Gastroesophageal sphincter (tissue), 4 donors: ENCODE measurements at regions not wholly inside any gene's neighbourhood (a gene's known extent, or its start where the extent isn't known, plus 50 kb on each side); places are given as distances from the start of the nearest gene placed in this dataset.

ENCODE experiments used
- ATAC-seq: fragments of 150-250 bp; one replicate; pipeline ENCODE4 v1.9.1; 2016; ENCODE audit warnings: mild to moderate bottlenecking, moderate library complexity
- H3K27ac ChIP-seq, 4 donors: fragments of 200-600 bp; sonication (generic) in 3 of 4; 1 replicate in 3 of 4; 2 replicates in 1 of 4; pipeline ENCODE4 v1.5.1; 2016 to 2019
- H3K27me3 ChIP-seq: fragments of 200-600 bp; sonication (generic); one replicate; pipeline ENCODE4 v1.5.1; 2019
- H3K36me3 ChIP-seq, 2 donors: fragments of 200-600 bp; sonication (generic); one replicate each; pipeline ENCODE4 v1.5.1; 2019; ENCODE audit warnings: control low read depth in 1 of 2
- H3K4me1 ChIP-seq, 3 donors: fragments of 200-600 bp; sonication (generic); 1 replicate in 2 of 3; 2 replicates in 1 of 3; pipeline ENCODE4 v1.5.1; 2016 to 2019; ENCODE audit warnings: control low read depth in 2 of 3
- H3K4me3 ChIP-seq, 2 donors: fragments of 200-600 bp; sonication (generic); one replicate each; pipeline ENCODE4 v1.5.1; 2019; ENCODE audit warnings: mild to moderate bottlenecking in 1 of 2, moderate library complexity in 1 of 2
- H3K9me3 ChIP-seq, 3 donors: fragments of 200-600 bp; sonication (generic); one replicate each; pipeline ENCODE4 v1.5.1; 2017 to 2019; ENCODE audit warnings: control low read depth in 2 of 3
- EP300 ChIP-seq: sonication (generic); formaldehyde crosslinking; IDR thresholded peaks from one replicate; pipeline ENCODE4 v1.6.1; 2017; ENCODE audit warnings: antibody characterized with exemption, mild to moderate bottlenecking
- POLR2A ChIP-seq, 2 donors: fragments of 450-650 bp; IDR thresholded peaks; one replicate each; pipeline ENCODE4 v1.6.1; 2017; ENCODE audit warnings: antibody characterized with exemption in 2 of 2, mild to moderate bottlenecking in 2 of 2, moderate library complexity in 1 of 2
- POLR2AphosphoS5 ChIP-seq: sonication (generic); formaldehyde crosslinking; IDR thresholded peaks from one replicate; pipeline ENCODE4 v1.6.1; 2017; ENCODE audit warnings: antibody characterized with exemption
- WGBS, 2 donors: methylation state at CpG; one replicate each; pipeline ENCODE4 v1.1.5; 2018; ENCODE audit warnings: low coverage in 1 of 2; 5-methylcytosine and 5-hydroxymethylcytosine counted together
- TF ChIP-seq, protein P1 (sequence below), 4 experiments: fragments of 200-600 bp in 2 of 4; fragments of 450-650 bp in 2 of 4; sonication (generic) in 1 of 4; IDR thresholded peaks; one replicate each; pipeline ENCODE4 v1.5.1; 2017 to 2019; ENCODE audit warnings: antibody characterized with exemption in 4 of 4, mild to moderate bottlenecking in 2 of 4, moderate library complexity in 2 of 4

- ATAC-seq = no peak
- 86 to 93% methylated on average over 1 of the region's 1 CpG for WGBS, 2 donors
- TF ChIP-seq, protein P1, sequence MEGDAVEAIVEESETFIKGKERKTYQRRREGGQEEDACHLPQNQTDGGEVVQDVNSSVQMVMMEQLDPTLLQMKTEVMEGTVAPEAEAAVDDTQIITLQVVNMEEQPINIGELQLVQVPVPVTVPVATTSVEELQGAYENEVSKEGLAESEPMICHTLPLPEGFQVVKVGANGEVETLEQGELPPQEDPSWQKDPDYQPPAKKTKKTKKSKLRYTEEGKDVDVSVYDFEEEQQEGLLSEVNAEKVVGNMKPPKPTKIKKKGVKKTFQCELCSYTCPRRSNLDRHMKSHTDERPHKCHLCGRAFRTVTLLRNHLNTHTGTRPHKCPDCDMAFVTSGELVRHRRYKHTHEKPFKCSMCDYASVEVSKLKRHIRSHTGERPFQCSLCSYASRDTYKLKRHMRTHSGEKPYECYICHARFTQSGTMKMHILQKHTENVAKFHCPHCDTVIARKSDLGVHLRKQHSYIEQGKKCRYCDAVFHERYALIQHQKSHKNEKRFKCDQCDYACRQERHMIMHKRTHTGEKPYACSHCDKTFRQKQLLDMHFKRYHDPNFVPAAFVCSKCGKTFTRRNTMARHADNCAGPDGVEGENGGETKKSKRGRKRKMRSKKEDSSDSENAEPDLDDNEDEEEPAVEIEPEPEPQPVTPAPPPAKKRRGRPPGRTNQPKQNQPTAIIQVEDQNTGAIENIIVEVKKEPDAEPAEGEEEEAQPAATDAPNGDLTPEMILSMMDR (IDR thresholded peaks at IDR 0.05) = no peak
- TF ChIP-seq POLR2AphosphoS5 (no peak), POLR2A (IDR thresholded peaks at IDR 0.05) (no peak), EP300 (no peak)
These were observed 625.2 kb downstream of the IRS1 start for GRCh38 chr2:226174390-226174789.

DNA sequence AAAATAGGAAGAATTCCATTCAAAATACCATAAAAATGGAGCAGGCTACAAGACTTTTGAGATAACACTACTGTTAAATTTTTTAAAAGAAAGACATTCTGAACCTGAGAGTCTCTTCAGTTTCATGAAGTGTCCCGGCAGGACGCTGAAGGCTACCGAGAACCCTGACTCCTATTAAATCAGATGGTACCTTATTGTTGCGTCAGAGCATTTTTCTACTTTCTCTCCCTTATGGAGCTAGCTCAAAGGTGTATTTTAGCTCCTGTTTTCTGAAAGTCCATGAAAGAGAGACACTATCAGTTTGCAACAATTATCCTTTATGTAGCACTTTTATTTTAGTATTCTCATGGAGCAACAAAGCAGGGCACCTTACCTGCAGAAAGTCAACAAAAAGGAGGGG lies 626.7 kb downstream of the IRS1 start:
- H3K4me1 ChIP-seq = no peaks in the 10 kb centered on the region
- no peaks in the 10 kb centered on the region for H3K36me3 ChIP-seq
- no peaks in the 10 kb centered on the region for H3K27me3 ChIP-seq
- peaks cover 0 to 10% (median 0%) of the 10 kb centered on the region in 3 donors for H3K9me3 ChIP-seq
- TF ChIP-seq POLR2A (IDR thresholded peaks at IDR 0.05) (no peak), POLR2AphosphoS5 (no peak), EP300 (no peak)
- TF ChIP-seq, protein P1 (IDR thresholded peaks at IDR 0.05) = no peak
- 83 to 91% methylated on average over 4 of the region's 4 CpGs for whole genome bisulfite sequencing, 2 donors
- H3K27ac ChIP-seq = no peak overlapping the region
- no peak overlapping the region for H3K4me3 ChIP-seq
- no peak for ATAC-seq

More at GRCh38 chr2:226174390-226174789, 625.2 kb downstream of the IRS1 start:
- no peak overlapping the region for H3K27ac ChIP-seq
- no peaks in the 10 kb centered on the region for H3K27me3 ChIP-seq
- no peak overlapping the region for H3K4me3 ChIP-seq
- H3K9me3 ChIP-seq = peaks cover 0 to 25% (median 0%) of the 10 kb centered on the region in 3 donors
- no peaks in the 10 kb centered on the region for H3K4me1 ChIP-seq
- no peaks in the 10 kb centered on the region for H3K36me3 ChIP-seq

DNA sequence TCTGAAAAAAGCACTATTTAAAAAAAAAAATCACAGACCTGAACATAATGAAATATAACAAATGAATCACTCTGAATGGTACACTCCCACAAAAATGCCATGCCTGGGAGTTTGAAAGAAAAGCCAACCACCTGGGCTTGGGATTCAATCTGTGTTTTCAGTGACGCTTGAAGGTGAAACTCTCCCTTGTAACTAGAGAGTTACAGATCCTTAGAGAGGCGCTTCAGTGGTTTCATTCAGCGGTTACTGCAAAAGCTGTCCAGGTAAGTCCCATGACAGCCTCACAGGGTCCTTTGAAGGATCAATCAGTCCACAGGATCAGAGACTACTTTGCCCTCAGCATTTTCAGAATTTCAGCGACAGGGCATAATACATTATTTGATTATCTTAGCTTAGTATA lies 627.3 kb downstream of the IRS1 start:
- peaks cover 0 to 10% (median 0%) of the 10 kb centered on the region in 3 donors for H3K9me3 ChIP-seq
- WGBS, 2 donors = 87 to 97% methylated on average over 4 of the region's 4 CpGs
- TF ChIP-seq POLR2A (IDR thresholded peaks at IDR 0.05) (no peak), POLR2AphosphoS5 (no peak), EP300 (no peak)
- TF ChIP-seq, protein P1 (IDR thresholded peaks at IDR 0.05) = no peak
- H3K4me1 ChIP-seq = no peaks in the 10 kb centered on the region
- no peak overlapping the region for H3K4me3 ChIP-seq
- no peak for ATAC-seq
- no peaks in the 10 kb centered on the region for H3K27me3 ChIP-seq
- no peak overlapping the region for H3K27ac ChIP-seq
- H3K36me3 ChIP-seq = no peaks in the 10 kb centered on the region

DNA sequence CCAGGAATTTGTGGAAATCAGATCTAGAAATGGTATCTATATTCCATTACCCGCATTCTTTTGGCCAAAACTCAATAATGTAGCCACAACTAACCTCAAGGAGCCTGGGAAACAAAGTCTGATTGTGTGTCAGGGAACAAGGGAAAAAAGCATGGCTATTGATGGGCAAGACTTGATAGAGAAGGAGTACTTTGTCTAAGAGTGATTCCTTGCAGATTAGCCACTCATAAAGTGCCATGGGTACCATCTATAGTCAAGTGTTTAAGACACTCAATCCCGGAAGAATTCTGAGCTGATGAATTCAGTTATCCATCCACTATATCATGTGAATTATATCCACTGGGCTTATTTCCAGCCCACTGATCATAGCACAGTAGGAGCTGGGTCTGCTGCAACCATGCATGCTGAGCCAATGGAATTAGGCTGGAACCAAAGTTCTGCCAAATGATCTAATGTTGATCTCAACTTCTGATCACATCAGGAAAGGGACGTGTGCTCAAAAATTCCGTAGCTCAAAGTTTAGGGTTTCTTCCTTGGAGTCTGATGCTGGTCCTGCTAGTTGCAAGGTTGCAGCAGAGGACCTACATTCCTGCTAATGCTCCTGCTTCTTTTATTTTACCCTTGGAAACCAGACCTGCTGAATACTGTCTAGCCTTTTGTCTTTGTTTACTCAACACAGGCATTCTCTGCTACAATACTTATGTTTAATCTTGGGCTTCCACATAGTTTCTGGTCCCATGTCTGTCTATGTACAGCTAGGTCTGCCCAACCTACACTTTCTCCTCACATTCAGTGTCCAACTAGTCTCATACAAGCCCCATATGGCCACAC lies 629.7 kb downstream of the IRS1 start:
- Histone ChIP-seq H3K27ac (no peak overlapping the region), H3K4me1 (no peaks in the 10 kb centered on the region), H3K36me3 (no peaks in the 10 kb centered on the region), H3K4me3 (no peak overlapping the region), H3K27me3 (no peaks in the 10 kb centered on the region), H3K9me3 (no peaks in the 10 kb centered on the region)
- 70 to 76% methylated on average over 4 of the region's 4 CpGs for WGBS, 2 donors
- ATAC-seq = no peak
- TF ChIP-seq POLR2AphosphoS5 (no peak), POLR2A (IDR thresholded peaks at IDR 0.05) (no peak), EP300 (no peak)
- TF ChIP-seq, protein P1 (IDR thresholded peaks at IDR 0.05) = no peak
